SU-DHL-6 (cell line): ENCODE measurements at regions not wholly inside any gene's neighbourhood (a gene's known extent, or its start where the extent isn't known, plus 50 kb on each side); places are given as distances from the start of the nearest gene placed in this dataset.

Source experiments
- H2AFZ ChIP-seq: fragments of 200-600 bp; sonication (generic); 2 replicates; pipeline ENCODE4 v1.6.1; 2014; ENCODE audit warnings: low read depth, mild to moderate bottlenecking, moderate library complexity, mixed read lengths, antibody characterized with exemption, low read length; ENCODE audit not compliant: severe bottlenecking
- H3F3A ChIP-seq: fragments of 200-600 bp; shearing (Covaris generic); 2 replicates; pipeline ENCODE4 v1.6.0; 2016; ENCODE audit warnings: antibody characterized with exemption, mild to moderate bottlenecking; ENCODE audit not compliant: insufficient read depth
- H3K27ac ChIP-seq: fragments of 200-600 bp; sonication (generic); 2 replicates; pipeline ENCODE4 v1.5.1; 2016; ENCODE audit warnings: low read depth, mild to moderate bottlenecking, low read length, moderate library complexity, mixed read lengths
- H3K27me3 ChIP-seq: fragments of 200-600 bp; sonication (generic), shearing (Covaris generic); 2 replicates; pipeline ENCODE4 v1.6.0; 2014; ENCODE audit warnings: mild to moderate bottlenecking, low read length
- H3K36me3 ChIP-seq: fragments of 200-600 bp; sonication (generic); 2 replicates; pipeline ENCODE4 v1.6.1; 2014; ENCODE audit warnings: mild to moderate bottlenecking, low read length, mixed read lengths
- H3K4me2 ChIP-seq: fragments of 300-600, 200-600 bp; shearing (Covaris generic), sonication (generic); 2 replicates; pipeline ENCODE4 v1.6.0; 2014; ENCODE audit warnings: low read length, low read depth, mild to moderate bottlenecking; ENCODE audit not compliant: poor library complexity, severe bottlenecking
- H3K4me3 ChIP-seq: fragments of 200-600 bp; sonication (generic); 2 replicates; pipeline ENCODE4 v1.5.1; 2014; ENCODE audit warnings: antibody characterized with exemption, low read length, mild to moderate bottlenecking, mixed read lengths; ENCODE audit not compliant: insufficient read depth, poor library complexity, severe bottlenecking
- H3K79me2 ChIP-seq: fragments of 200-600 bp; sonication (generic); 2 replicates; pipeline ENCODE4 v1.6.1; 2014; ENCODE audit warnings: mild to moderate bottlenecking, low read length, moderate library complexity; ENCODE audit not compliant: insufficient read depth
- H3K9ac ChIP-seq: fragments of 200-600 bp; sonication (generic); 2 replicates; pipeline ENCODE4 v1.7.0; 2014; ENCODE audit warnings: mild to moderate bottlenecking, low read length
- H3K9me2 ChIP-seq: fragments of 200-600 bp; sonication (generic); replicated peaks from 2 replicates; pipeline ENCODE4 v1.6.1; 2014; ENCODE audit warnings: low read length; ENCODE audit not compliant: insufficient read depth
- H3K9me3 ChIP-seq: fragments of 200-600 bp; sonication (generic); 2 replicates; pipeline ENCODE4 v1.6.1; 2014; ENCODE audit warnings: low read length, mixed read lengths; ENCODE audit not compliant: insufficient read depth
- H4K20me1 ChIP-seq: fragments of 200-600 bp; sonication (generic); 2 replicates; pipeline ENCODE4 v1.6.1; 2014; ENCODE audit warnings: low read depth, mild to moderate bottlenecking, antibody characterized with exemption, low read length, moderate library complexity, mixed read lengths
- CTCF ChIP-seq: fragments of 200-600 bp; sonication (generic); IDR thresholded peaks from one replicate; pipeline ENCODE4 v1.5.1; 2017; ENCODE audit warnings: antibody characterized with exemption, mild to moderate bottlenecking, low read length, moderate library complexity; ENCODE audit not compliant: insufficient read depth, poor library complexity, severe bottlenecking
- EZH2phosphoT487 ChIP-seq: fragments of 200-600 bp; sonication (generic), shearing (Covaris generic); conservative IDR thresholded peaks from 2 replicates; pipeline ENCODE4 v1.6.1; 2018; ENCODE audit warnings: mild to moderate bottlenecking, antibody characterized with exemption, low read length, moderate library complexity, mixed read lengths

GRCh38 chr2:40725950-40726349 lies 274.1 kb upstream of the SLC8A1 start:
- Histone ChIP-seq H3K4me3 (no peak overlapping the region), H3K9me3 (no peaks in the 10 kb centered on the region), H3F3A (no peaks in the 10 kb centered on the region), H3K9me2 (no peaks in the 10 kb centered on the region), H2AFZ (no peak overlapping the region), H4K20me1 (no peaks in the 10 kb centered on the region), H3K9ac (no peak overlapping the region), H3K4me2 (no peak overlapping the region), H3K79me2 (no peaks in the 10 kb centered on the region), H3K27me3 (no peaks in the 10 kb centered on the region), H3K36me3 (no peaks in the 10 kb centered on the region), H3K27ac (no peak overlapping the region)
- TF ChIP-seq CTCF (no peak), EZH2phosphoT487 (no peak)

DNA sequence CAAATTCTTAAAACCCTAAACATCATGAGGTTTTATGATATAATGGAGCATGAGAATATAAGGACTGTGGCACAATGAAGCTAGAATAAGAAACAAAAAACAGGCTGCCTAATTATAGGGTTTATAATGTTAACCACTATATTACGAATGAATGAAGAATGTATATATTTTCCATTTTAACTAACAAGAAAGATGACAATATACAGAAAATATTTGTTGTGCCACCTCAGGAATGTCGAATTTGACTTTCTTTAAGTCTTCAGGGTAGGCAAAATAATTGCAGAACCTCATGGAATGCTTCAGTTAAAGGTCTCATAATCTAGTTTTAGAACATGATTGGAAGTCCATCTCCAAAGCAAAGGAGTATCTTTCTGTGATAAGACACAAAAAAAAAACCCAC lies 282.9 kb upstream of the SLC8A1 start:
- no peak overlapping the region for H3K9ac ChIP-seq
- no peak overlapping the region for H3K27ac ChIP-seq

GRCh38 chr2:40737180-40737579 lies 285.3 kb upstream of the SLC8A1 start:
- Histone ChIP-seq H3K79me2 (no peaks in the 10 kb centered on the region), H4K20me1 (no peaks in the 10 kb centered on the region), H3K27me3 (no peaks in the 10 kb centered on the region), H3K4me3 (no peak overlapping the region), H3K9ac (no peak overlapping the region), H3K4me2 (no peak overlapping the region), H3F3A (no peaks in the 10 kb centered on the region), H2AFZ (no peak overlapping the region), H3K27ac (no peak overlapping the region), H3K9me3 (no peaks in the 10 kb centered on the region), H3K36me3 (no peaks in the 10 kb centered on the region), H3K9me2 (no peaks in the 10 kb centered on the region)
- TF ChIP-seq EZH2phosphoT487 (no peak), CTCF (no peak)

More for the DNA sequence above, 282.9 kb upstream of the SLC8A1 start:
- H3K9me3 ChIP-seq: no peaks in the 10 kb centered on the region
- no peaks in the 10 kb centered on the region for H3K79me2 ChIP-seq
- H3K4me2 ChIP-seq: no peak overlapping the region
- no peak overlapping the region for H3K4me3 ChIP-seq
- H3K9me2 ChIP-seq: no peaks in the 10 kb centered on the region
- no peak for TF ChIP-seq CTCF
- TF ChIP-seq EZH2phosphoT487: no peak
- H2AFZ ChIP-seq: no peak overlapping the region
- no peaks in the 10 kb centered on the region for H3F3A ChIP-seq
- H3K36me3 ChIP-seq: no peaks in the 10 kb centered on the region
- no peaks in the 10 kb centered on the region for H4K20me1 ChIP-seq
- no peaks in the 10 kb centered on the region for H3K27me3 ChIP-seq

DNA sequence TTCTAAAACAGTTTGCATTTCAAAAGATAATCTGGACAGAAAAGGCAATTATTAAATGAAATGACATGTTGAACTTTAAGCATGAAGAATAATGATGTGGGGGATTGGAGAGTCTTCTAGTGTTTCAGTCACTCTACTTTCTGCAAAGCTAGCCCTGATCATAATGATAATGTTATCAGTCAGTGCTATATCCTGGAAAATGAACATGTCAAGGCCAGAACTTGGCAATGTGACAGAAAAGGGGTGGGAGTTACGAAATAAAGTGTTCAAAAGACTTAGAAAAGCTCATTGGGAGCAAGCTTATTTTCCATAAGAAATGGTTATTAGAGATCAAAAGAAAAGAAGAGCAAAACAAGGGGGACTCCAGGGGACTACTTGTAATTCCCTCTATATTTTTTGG lies 288.5 kb upstream of the SLC8A1 start:
- H3K4me2 ChIP-seq: no peak overlapping the region
- H3K4me3 ChIP-seq: no peak overlapping the region
- no peaks in the 10 kb centered on the region for H3K9me3 ChIP-seq
- H2AFZ ChIP-seq: no peak overlapping the region
- no peaks in the 10 kb centered on the region for H3K36me3 ChIP-seq
- H3K27ac ChIP-seq: no peak overlapping the region
- H3F3A ChIP-seq: no peaks in the 10 kb centered on the region
- H3K27me3 ChIP-seq: no peaks in the 10 kb centered on the region
- no peak overlapping the region for H3K9ac ChIP-seq
- H3K9me2 ChIP-seq: no peaks in the 10 kb centered on the region
- H4K20me1 ChIP-seq: no peaks in the 10 kb centered on the region
- H3K79me2 ChIP-seq: no peaks in the 10 kb centered on the region
- TF ChIP-seq CTCF: no peak
- TF ChIP-seq EZH2phosphoT487: no peak
